Inferior parietal cortex (tissue), 1 donor: ENCODE measurements at regions not wholly inside any gene's neighbourhood (a gene's known extent, or its start where the extent isn't known, plus 50 kb on each side); places are given as distances from the start of the nearest gene placed in this dataset.

ENCODE experiments used
- DNase-seq: peaks from one replicate; pipeline ENCODE4 v3.0.0-alpha.2; 2016; ENCODE audit errors: extremely low spot score

GRCh38 chr11:91244912-91245311, 979.7 kb upstream of the FAT3 start:
- DNase-seq = no peak

DNA sequence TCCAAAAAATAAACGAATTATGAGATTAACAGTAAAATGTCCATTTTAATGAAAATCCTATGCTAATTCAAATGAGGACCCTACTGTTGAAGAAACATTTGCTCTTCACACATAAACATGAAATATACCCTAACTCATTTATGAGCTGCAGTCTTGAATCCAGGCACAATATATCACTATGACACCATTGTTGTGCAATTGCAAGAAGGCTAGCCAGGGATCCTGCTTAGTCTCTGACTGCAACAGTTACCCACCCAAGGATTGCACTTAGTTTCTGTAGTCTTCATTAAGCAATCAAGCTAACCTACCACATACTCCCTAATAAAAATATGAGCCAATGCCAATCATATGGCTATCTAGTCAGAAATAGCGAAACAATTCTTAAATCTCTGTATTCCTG, 981.0 kb upstream of the FAT3 start:
- no peak for DNase-seq

- no peak for DNase-seq
These were observed 981.6 kb upstream of the FAT3 start for GRCh38 chr11:91243051-91243450.

GRCh38 chr11:91241226-91241625, 983.4 kb upstream of the FAT3 start:
- DNase-seq = no peak

DNA sequence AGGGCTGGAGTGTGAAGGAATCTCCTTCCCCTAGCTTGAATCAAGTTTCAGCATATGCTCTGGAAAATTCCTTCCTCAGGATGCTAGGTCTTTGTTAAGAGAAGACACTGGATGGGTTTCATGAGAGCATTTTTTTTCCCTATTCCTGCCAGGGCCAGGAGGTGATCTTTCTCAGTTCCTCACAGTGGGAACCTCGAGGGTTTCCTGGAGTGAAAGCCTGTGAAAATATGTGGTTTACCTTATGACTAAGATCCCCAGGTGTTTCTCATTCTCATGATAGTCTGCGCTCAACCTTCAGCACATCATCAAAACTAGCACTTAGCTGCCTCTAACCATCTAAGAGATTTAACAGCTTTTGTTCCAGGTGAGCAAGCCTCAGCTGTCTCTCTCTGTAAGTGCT, 985.3 kb upstream of the FAT3 start:
- no peak for DNase-seq

DNA sequence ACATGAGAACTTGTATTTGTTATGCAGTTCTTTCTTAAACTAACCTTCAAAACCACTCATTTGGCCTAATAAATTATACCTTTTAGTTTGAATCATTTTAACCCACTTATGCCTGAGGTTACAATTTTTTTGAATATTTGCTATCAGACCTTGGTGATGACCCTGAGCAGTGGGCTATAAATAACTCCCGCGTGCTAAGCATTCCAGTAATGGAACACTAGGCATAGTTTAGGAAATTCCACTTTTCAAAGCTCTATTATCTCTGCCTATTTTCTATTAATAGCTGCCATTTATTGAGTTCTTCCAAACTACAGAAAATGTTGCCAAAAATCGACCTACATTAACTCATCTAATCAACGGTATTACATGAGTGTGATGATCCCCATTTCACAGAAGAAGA, 993.4 kb upstream of the FAT3 start:
- DNase-seq = no peak

- DNase-seq = no peak
These were observed 994.0 kb upstream of the FAT3 start for GRCh38 chr11:91230647-91231046.

- no peak for DNase-seq
These were observed 1000.0 kb upstream of the CHORDC1 start for GRCh38 chr11:91222830-91223229.

DNA sequence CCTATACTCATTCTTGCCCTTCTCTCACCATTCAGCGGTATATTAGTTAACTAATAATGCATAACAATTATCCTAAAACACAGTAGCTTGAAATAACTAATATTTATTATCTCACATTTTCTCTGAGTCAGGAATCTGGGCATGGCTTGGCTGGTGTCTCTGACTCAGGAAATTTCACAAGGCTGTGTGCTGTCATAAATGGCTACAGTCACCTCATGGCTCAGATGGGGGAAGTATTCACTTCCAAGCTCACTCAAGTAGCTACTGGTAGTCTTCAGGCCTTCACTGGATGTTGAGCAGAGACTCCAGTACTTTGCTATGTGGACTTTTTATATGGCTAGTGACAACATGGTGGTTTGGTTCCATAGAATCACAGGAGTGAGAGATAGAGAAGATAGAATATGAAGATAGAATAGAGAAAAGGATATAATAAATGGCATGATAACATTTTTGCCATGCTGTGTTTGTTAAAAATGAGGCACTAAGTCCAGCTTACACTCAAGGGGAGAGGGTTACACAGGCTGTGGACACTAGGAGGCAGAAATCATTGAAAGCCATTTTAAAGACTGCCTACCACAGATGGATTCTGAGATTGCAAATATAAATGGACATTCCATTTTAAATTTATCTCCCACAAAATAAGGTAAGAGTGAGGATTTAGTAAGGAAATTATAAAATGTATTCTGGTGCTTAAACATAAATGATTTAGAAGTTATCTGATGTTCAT, 997.8 kb upstream of the CHORDC1 start:
- DNase-seq = no peak

GRCh38 chr11:91219535-91219934, 996.7 kb upstream of the CHORDC1 start:
- DNase-seq = peak; percentile 71

- DNase-seq = no peak
These were observed 986.9 kb upstream of the CHORDC1 start for GRCh38 chr11:91209751-91210150.

GRCh38 chr11:91209306-91209705, 986.5 kb upstream of the CHORDC1 start:
- no peak for DNase-seq

GRCh38 chr11:91199866-91200265, 977.0 kb upstream of the CHORDC1 start:
- DNase-seq = peak; percentile 36

DNA sequence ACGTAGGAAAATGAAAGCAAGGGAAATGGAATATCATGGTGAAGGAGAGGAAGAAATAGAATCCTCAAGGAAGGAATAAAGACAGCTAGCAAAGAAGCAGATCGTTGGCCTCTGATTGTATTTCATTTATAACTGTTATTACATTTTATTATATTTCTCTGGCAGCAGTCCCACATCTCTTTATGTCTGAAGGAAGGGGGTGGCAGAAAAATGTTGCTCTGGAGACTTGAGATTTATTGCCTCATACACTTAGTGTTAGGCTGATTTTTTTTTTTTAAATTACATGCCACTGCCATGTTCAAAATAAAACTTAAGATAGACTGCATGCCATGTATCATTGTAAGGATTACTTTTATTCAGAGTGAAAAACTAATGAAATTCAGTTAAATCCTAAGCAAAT, 971.7 kb upstream of the CHORDC1 start:
- DNase-seq = no peak

- no peak for DNase-seq
These were observed 965.6 kb upstream of the CHORDC1 start for GRCh38 chr11:91188484-91188883.

- DNase-seq = no peak
These were observed 964.5 kb upstream of the CHORDC1 start for GRCh38 chr11:91187314-91187713.

DNA sequence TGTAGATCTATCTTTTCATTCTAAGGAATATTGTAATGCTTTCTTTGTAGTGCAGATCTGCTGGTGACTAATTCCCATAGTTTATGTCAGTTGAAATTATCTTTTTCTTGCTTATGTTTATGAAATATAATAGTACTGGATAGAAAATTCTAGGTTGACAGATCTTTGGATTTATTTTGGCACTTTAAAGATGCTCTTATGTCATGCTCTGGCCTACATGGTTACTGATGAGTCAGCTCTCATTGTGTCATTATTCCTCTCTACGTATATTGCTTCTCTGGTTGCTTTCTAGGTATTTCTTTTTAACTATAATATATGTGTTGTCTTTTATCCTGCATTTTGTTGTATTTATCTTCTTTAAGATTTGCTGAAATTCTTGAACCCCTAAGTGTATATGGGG, 955.5 kb upstream of the CHORDC1 start:
- no peak for DNase-seq

GRCh38 chr11:91174734-91175133, 951.9 kb upstream of the CHORDC1 start:
- DNase-seq = no peak

DNA sequence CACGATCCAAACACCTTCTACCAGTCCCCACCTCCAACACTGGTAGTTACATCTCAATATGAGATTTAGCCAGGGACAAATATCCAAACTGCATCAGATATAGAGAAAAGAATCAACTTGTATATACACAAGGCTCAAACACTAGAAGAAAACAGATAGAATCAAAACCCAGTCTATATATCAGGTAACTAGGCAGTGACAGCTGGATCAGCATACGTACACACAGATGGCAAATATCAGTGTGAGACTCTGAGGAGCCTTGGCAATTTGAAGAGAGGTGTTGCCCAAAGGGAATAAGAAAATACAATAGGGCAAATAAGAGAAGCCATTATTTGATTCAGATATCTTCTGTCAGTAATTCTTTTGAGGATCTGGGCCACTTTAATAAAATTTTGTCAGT, 951.3 kb upstream of the CHORDC1 start:
- DNase-seq = no peak

DNA sequence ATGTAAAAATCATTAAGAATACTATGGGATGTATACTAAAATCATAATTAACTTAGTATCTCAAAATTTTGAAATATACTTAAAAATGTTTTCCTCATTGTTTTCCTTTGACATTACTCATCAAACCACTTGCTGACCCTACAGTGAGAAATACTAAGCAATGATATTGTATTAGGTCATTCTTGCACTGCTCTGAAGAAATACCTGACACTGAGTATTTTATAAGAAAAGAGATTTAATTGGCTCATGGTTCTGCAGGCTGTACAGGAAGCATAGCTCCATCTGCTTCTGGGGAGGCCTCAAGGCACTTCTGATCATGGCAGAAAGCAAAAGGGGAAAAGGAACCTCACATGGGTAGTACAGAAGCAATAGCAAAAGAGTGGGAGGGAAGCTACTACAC, 950.9 kb upstream of the CHORDC1 start:
- no peak for DNase-seq

GRCh38 chr11:91170711-91171110, 947.9 kb upstream of the CHORDC1 start:
- no peak for DNase-seq

DNA sequence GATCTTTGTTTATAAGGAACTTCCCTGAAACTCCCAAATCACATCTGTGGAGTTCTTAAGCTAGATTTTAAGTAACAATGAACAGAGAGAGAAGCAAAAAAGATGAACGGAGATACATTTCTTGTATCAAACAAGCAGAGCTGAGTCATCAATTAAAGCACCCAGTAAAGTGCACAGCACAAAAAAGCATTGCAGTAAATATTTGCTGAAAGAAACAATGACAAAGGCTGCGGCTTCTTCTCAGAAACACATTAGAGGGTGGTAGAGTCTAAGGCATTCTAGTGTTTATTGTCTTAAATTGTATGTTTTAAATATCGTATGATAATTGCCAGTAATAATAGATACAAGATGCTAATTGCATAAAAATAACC, 941.6 kb upstream of the CHORDC1 start:
- DNase-seq = no peak

GRCh38 chr11:91163619-91164451, 941.0 kb upstream of the CHORDC1 start:
- DNase-seq = no peak
